Suprapubic skin (tissue), 4 donors: ENCODE measurements at regions not wholly inside any gene's neighbourhood (a gene's known extent, or its start where the extent isn't known, plus 50 kb on each side); places are given as distances from the start of the nearest gene placed in this dataset.
"Not testable (repeated sequence)": the region's sequence is repeated elsewhere in the genome, so short reads cannot be mapped to it uniquely, and the experiment has no call there.

Experiments used
- DNase-seq, 2 donors: peaks; one replicate each; pipeline ENCODE4 v3.0.0-alpha.2; 2019; ENCODE audit warnings: low spot score in 2 of 2
- H3K27ac ChIP-seq: fragments of 200-600 bp; sonication (generic); one replicate; pipeline ENCODE4 v1.5.1; 2019
- H3K27me3 ChIP-seq: fragments of 200-600 bp; sonication (generic); one replicate; pipeline ENCODE4 v1.5.1; 2019
- H3K36me3 ChIP-seq: fragments of 200-600 bp; sonication (generic); one replicate; pipeline ENCODE4 v1.5.1; 2019
- H3K4me1 ChIP-seq: fragments of 200-600 bp; sonication (generic); one replicate; pipeline ENCODE4 v1.5.1; 2019
- H3K4me3 ChIP-seq: fragments of 200-600 bp; sonication (generic); one replicate; pipeline ENCODE4 v1.5.1; 2019; ENCODE audit warnings: mild to moderate bottlenecking
- H3K9me3 ChIP-seq: fragments of 200-600 bp; sonication (generic); one replicate; pipeline ENCODE4 v1.5.1; 2019
- CTCF ChIP-seq, 2 donors: fragments of 200-600 bp in 1 of 2; fragments of 450-650 bp in 1 of 2; sonication (generic) in 1 of 2; IDR thresholded peaks; one replicate each; pipeline ENCODE4 v1.5.1; 2016 to 2019; ENCODE audit warnings: antibody characterized with exemption in 2 of 2, mild to moderate bottlenecking in 1 of 2, moderate library complexity in 1 of 2
- EP300 ChIP-seq: sonication (generic); formaldehyde crosslinking; IDR thresholded peaks from one replicate; pipeline ENCODE4 v1.6.1; 2017; ENCODE audit warnings: antibody characterized with exemption
- POLR2A ChIP-seq, 2 donors: fragments of 450-650 bp; IDR thresholded peaks; one replicate each; pipeline ENCODE4 v1.6.1; 2017; ENCODE audit warnings: antibody characterized with exemption in 2 of 2, mild to moderate bottlenecking in 2 of 2, moderate library complexity in 2 of 2
- POLR2AphosphoS5 ChIP-seq, 3 donors: sonication (generic); formaldehyde crosslinking; IDR thresholded peaks; one replicate each; pipeline ENCODE4 v1.6.1; 2017; ENCODE audit warnings: antibody characterized with exemption in 3 of 3
- WGBS: methylation state at CpG from one replicate; pipeline ENCODE4 v1.1.5; 2018; 5-methylcytosine and 5-hydroxymethylcytosine counted together

GRCh38 chr14:71556730-71557129 lies 375.5 kb upstream of the RGS6 start:
- Histone ChIP-seq H3K9me3 (no peaks in the 10 kb centered on the region), H3K4me1 (no peaks in the 10 kb centered on the region), H3K27ac (no peak overlapping the region), H3K36me3 (no peaks in the 10 kb centered on the region), H3K27me3 (no peaks in the 10 kb centered on the region), H3K4me3 (no peak overlapping the region)
- no peak for DNase-seq
- 82% methylated on average over 2 of the region's 2 CpGs for WGBS
- TF ChIP-seq EP300 = no peak
- TF ChIP-seq POLR2AphosphoS5 (IDR thresholded peaks at IDR 0.05) = no peak
- TF ChIP-seq POLR2A (IDR thresholded peaks at IDR 0.05) = no peak
- no peak for TF ChIP-seq CTCF (IDR thresholded peaks at IDR 0.05)

GRCh38 chr14:71557351-71557750 lies 374.9 kb upstream of the RGS6 start:
- Histone ChIP-seq H3K4me1 (no peaks in the 10 kb centered on the region), H3K9me3 (no peaks in the 10 kb centered on the region), H3K27me3 (no peaks in the 10 kb centered on the region), H3K27ac (no peak overlapping the region), H3K36me3 (no peaks in the 10 kb centered on the region), H3K4me3 (no peak overlapping the region)
- no peak for DNase-seq
- no peak for TF ChIP-seq POLR2AphosphoS5 (IDR thresholded peaks at IDR 0.05)
- no peak for TF ChIP-seq POLR2A (IDR thresholded peaks at IDR 0.05)
- TF ChIP-seq CTCF (IDR thresholded peaks at IDR 0.05) = no peak
- no peak for TF ChIP-seq EP300
- WGBS = 95% methylated on average over 2 of the region's 2 CpGs

GRCh38 chr14:71558943-71559342 lies 373.3 kb upstream of the RGS6 start:
- not testable (repeated sequence) for H3K27ac ChIP-seq, H3K9me3 ChIP-seq, DNase-seq, H3K4me3 ChIP-seq, H3K36me3 ChIP-seq, H3K27me3 ChIP-seq, H3K4me1 ChIP-seq
- 96% methylated on average over 10 of the region's 10 CpGs for WGBS

GRCh38 chr14:71560751-71561150 lies 371.5 kb upstream of the RGS6 start:
- H3K4me1 ChIP-seq = no peaks in the 10 kb centered on the region
- H3K36me3 ChIP-seq = no peaks in the 10 kb centered on the region
- H3K4me3 ChIP-seq = no peak overlapping the region
- H3K9me3 ChIP-seq = no peaks in the 10 kb centered on the region
- no peak for TF ChIP-seq POLR2AphosphoS5 (IDR thresholded peaks at IDR 0.05)
- no peak for TF ChIP-seq CTCF (IDR thresholded peaks at IDR 0.05)
- no peak for TF ChIP-seq POLR2A (IDR thresholded peaks at IDR 0.05)
- no peak for TF ChIP-seq EP300
- H3K27ac ChIP-seq = no peak overlapping the region
- H3K27me3 ChIP-seq = no peaks in the 10 kb centered on the region
- no peak for DNase-seq

- peaks cover 2% of the 10 kb centered on the region for H3K4me1 ChIP-seq
- TF ChIP-seq POLR2A (IDR thresholded peaks at IDR 0.05) (no peak), POLR2AphosphoS5 (IDR thresholded peaks at IDR 0.05) (no peak), CTCF (IDR thresholded peaks at IDR 0.05) (no peak), EP300 (no peak)
- no peaks in the 10 kb centered on the region for H3K9me3 ChIP-seq
- H3K36me3 ChIP-seq = no peaks in the 10 kb centered on the region
- H3K27ac ChIP-seq = no peak overlapping the region
- H3K27me3 ChIP-seq = no peaks in the 10 kb centered on the region
- DNase-seq = no peak
- 64% methylated on average over 3 of the region's 3 CpGs for WGBS
- no peak overlapping the region for H3K4me3 ChIP-seq
Measured at GRCh38 chr14:71563492-71564153, 368.6 kb upstream of the RGS6 start.

- Histone ChIP-seq H3K4me3 (no peak overlapping the region), H3K36me3 (no peaks in the 10 kb centered on the region), H3K27ac (no peak overlapping the region), H3K9me3 (no peaks in the 10 kb centered on the region), H3K4me1 (peaks cover 2% of the 10 kb centered on the region), H3K27me3 (no peaks in the 10 kb centered on the region)
- no peak for DNase-seq
- 43% methylated on average over 4 of the region's 4 CpGs for WGBS
- no peak for TF ChIP-seq CTCF (IDR thresholded peaks at IDR 0.05)
- no peak for TF ChIP-seq EP300
- no peak for TF ChIP-seq POLR2A (IDR thresholded peaks at IDR 0.05)
- TF ChIP-seq POLR2AphosphoS5 (IDR thresholded peaks at IDR 0.05) = no peak
Measured at GRCh38 chr14:71566276-71566675, 366.0 kb upstream of the RGS6 start.

- WGBS = 92% methylated on average over 2 of the region's 2 CpGs
- not testable (repeated sequence) for DNase-seq, H3K36me3 ChIP-seq, H3K27me3 ChIP-seq, H3K4me3 ChIP-seq, H3K4me1 ChIP-seq, H3K27ac ChIP-seq, H3K9me3 ChIP-seq
Measured at GRCh38 chr14:71567499-71568133, 364.6 kb upstream of the RGS6 start.
